ENCODE measurements at regions not wholly inside any gene's neighbourhood (a gene's known extent, or its start where the extent isn't known, plus 50 kb on each side); places are given as distances from the start of the nearest gene placed in this dataset.

DNA sequence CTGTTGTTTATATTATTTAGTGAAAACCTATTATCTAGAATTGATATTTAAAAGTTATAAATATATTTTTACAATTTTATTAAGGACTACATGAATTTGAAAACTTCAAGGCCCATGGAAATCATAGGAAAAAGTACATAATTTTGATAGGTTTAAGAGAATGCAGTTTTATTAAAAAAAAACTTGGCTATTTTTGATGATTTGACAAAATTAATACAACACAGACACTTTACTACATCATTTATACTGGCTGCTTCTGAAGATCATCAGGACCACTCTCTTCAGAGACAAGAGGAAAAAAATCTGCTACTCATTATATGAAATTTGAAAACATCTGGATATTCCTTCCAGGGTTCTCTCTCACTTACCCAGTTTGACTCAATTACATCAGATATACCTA lies 637.7 kb downstream of the BCKDHB start:
- no peak overlapping the region for H2AFZ ChIP-seq (ENCODE audit: low read length)
- no peaks in the 10 kb centered on the region for H3K36me3 ChIP-seq (ENCODE audit: insufficient read depth, low read length)
- no peaks in the 10 kb centered on the region for H4K20me1 ChIP-seq (ENCODE audit: insufficient read depth, low read length)
- TF ChIP-seq, protein P1, sequence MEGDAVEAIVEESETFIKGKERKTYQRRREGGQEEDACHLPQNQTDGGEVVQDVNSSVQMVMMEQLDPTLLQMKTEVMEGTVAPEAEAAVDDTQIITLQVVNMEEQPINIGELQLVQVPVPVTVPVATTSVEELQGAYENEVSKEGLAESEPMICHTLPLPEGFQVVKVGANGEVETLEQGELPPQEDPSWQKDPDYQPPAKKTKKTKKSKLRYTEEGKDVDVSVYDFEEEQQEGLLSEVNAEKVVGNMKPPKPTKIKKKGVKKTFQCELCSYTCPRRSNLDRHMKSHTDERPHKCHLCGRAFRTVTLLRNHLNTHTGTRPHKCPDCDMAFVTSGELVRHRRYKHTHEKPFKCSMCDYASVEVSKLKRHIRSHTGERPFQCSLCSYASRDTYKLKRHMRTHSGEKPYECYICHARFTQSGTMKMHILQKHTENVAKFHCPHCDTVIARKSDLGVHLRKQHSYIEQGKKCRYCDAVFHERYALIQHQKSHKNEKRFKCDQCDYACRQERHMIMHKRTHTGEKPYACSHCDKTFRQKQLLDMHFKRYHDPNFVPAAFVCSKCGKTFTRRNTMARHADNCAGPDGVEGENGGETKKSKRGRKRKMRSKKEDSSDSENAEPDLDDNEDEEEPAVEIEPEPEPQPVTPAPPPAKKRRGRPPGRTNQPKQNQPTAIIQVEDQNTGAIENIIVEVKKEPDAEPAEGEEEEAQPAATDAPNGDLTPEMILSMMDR (conservative IDR thresholded peaks at IDR 0.05; ENCODE audit: low read length): no peak
- no peak for TF ChIP-seq EZH2phosphoT487 (IDR thresholded peaks at IDR 0.05; ENCODE audit: borderline replicate concordance, low read depth, low read length)
- H3K79me2 ChIP-seq (ENCODE audit: insufficient read depth, low read depth, low read length): no peaks in the 10 kb centered on the region
- no peak overlapping the region for H3K4me3 ChIP-seq (ENCODE audit: low read depth, low read length, poor library complexity, severe bottlenecking)
- H3K27ac ChIP-seq (ENCODE audit: low read depth, low read length, poor library complexity, severe bottlenecking): no peak overlapping the region
- no peak overlapping the region for H3K4me2 ChIP-seq (ENCODE audit: low read length)
- H3K9me3 ChIP-seq (ENCODE audit: low read length): no peaks in the 10 kb centered on the region
- POLR2A ChIA-PET: no interaction called here
- no peaks in the 10 kb centered on the region for H3K4me1 ChIP-seq (ENCODE audit: insufficient read depth, low read length, poor library complexity, severe bottlenecking)
- no TSS peak for BruUV-seq (replicated peaks)
- no peak for DNase-seq (ENCODE audit: low spot score)
- intact Hi-C loops (cut with micrococcal nuclease; ENCODE audit: unreplicated experiment): no loop called here
- CTCF ChIA-PET (ENCODE audit: unreplicated experiment): no interaction called here
- H3K9me2 ChIP-seq (ENCODE audit: insufficient read depth, low read length): no peaks in the 10 kb centered on the region

DNA sequence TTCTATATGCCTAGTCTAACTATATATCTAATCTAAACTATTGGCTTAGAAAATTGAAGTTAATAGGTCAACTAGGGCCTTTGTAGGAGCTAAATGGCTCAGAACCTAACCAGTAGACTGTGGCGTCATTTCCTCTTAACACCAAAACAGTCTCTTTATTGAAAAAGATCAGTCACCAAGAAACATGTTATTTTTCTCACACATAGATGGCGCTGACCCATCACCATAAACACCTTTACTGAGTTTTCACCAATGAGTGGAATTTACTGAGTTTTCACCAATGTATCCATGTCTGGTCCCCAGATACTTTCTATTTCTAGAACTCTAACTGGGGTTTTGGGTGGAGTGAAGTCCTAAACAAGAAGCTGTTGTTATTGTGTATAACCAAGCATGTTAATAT lies 636.0 kb downstream of the BCKDHB start:
- intact Hi-C loops (cut with micrococcal nuclease; ENCODE audit: unreplicated experiment): no loop called here
- CTCF ChIA-PET (ENCODE audit: unreplicated experiment): interaction anchor here (0.6 kb wide), 1 partner anchor 436 kb away, joined by 3 read pairs; no protein-coding TSS in a partner anchor
- Histone ChIP-seq H2AFZ (ENCODE audit: low read length) (no peak overlapping the region), H4K20me1 (ENCODE audit: insufficient read depth, low read length) (no peaks in the 10 kb centered on the region), H3K9me3 (ENCODE audit: low read length) (no peaks in the 10 kb centered on the region), H3K4me2 (ENCODE audit: low read length) (no peak overlapping the region), H3K79me2 (ENCODE audit: insufficient read depth, low read depth, low read length) (no peaks in the 10 kb centered on the region), H3K9me2 (ENCODE audit: insufficient read depth, low read length) (no peaks in the 10 kb centered on the region), H3K27ac (ENCODE audit: low read depth, low read length, poor library complexity, severe bottlenecking) (no peak overlapping the region), H3K36me3 (ENCODE audit: insufficient read depth, low read length) (no peaks in the 10 kb centered on the region), H3K4me3 (ENCODE audit: low read depth, low read length, poor library complexity, severe bottlenecking) (no peak overlapping the region), H3K4me1 (ENCODE audit: insufficient read depth, low read length, poor library complexity, severe bottlenecking) (no peaks in the 10 kb centered on the region)
- DNase-seq (ENCODE audit: low spot score): peak; percentile 6
- POLR2A ChIA-PET: no interaction called here
- BruUV-seq (replicated peaks): no TSS peak
- TF ChIP-seq, protein P1 (conservative IDR thresholded peaks at IDR 0.05; ENCODE audit: low read length): peak; percentile 66
- TF ChIP-seq EZH2phosphoT487 (IDR thresholded peaks at IDR 0.05; ENCODE audit: borderline replicate concordance, low read depth, low read length): no peak

DNA sequence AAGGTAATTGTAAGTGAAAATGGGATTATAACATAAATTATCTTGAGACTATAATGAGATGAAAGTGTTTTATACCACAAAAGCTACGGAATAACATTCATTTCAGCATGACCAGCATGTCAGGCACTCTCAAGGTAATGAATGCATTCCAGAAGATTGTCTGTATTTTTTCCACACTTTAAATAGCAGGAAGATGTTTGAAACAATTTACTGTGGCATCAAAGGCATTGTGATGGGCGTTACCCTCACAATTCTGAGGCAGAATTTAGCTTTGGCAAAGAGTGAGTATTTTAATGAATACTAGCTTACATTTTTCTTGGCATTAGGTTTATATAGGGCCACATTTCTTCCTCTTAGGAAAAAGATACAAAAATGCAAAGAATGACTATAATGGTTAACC lies 627.2 kb downstream of the BCKDHB start:
- no TSS peak for BruUV-seq (replicated peaks)
- CTCF ChIA-PET (ENCODE audit: unreplicated experiment): no interaction called here

More for the DNA sequence above, 627.2 kb downstream of the BCKDHB start:
- POLR2A ChIA-PET: no interaction called here
- intact Hi-C loops (cut with micrococcal nuclease; ENCODE audit: unreplicated experiment): no loop called here
- no peaks in the 10 kb centered on the region for H3K36me3 ChIP-seq (ENCODE audit: insufficient read depth, low read length)
- H4K20me1 ChIP-seq (ENCODE audit: insufficient read depth, low read length): no peaks in the 10 kb centered on the region
- no peaks in the 10 kb centered on the region for H3K9me2 ChIP-seq (ENCODE audit: insufficient read depth, low read length)
- no peak for DNase-seq (ENCODE audit: low spot score)
- no peak overlapping the region for H3K4me2 ChIP-seq (ENCODE audit: low read length)
- no peak overlapping the region for H3K27ac ChIP-seq (ENCODE audit: low read depth, low read length, poor library complexity, severe bottlenecking)
- H3K79me2 ChIP-seq (ENCODE audit: insufficient read depth, low read depth, low read length): no peaks in the 10 kb centered on the region
- no peak overlapping the region for H2AFZ ChIP-seq (ENCODE audit: low read length)
- H3K4me1 ChIP-seq (ENCODE audit: insufficient read depth, low read length, poor library complexity, severe bottlenecking): no peaks in the 10 kb centered on the region
- no peaks in the 10 kb centered on the region for H3K9me3 ChIP-seq (ENCODE audit: low read length)
- H3K4me3 ChIP-seq (ENCODE audit: low read depth, low read length, poor library complexity, severe bottlenecking): no peak overlapping the region
- no peak for TF ChIP-seq EZH2phosphoT487 (IDR thresholded peaks at IDR 0.05; ENCODE audit: borderline replicate concordance, low read depth, low read length)
- TF ChIP-seq, protein P1 (conservative IDR thresholded peaks at IDR 0.05; ENCODE audit: low read length): no peak
